GM10248 (cell line): ENCODE measurements at regions not wholly inside any gene's neighbourhood (a gene's known extent, or its start where the extent isn't known, plus 50 kb on each side); places are given as distances from the start of the nearest gene placed in this dataset.

Experiments
- CTCF ChIA-PET: fragments of 300-600 bp; sonication (Branson Sonifier 250); formaldehyde crosslinking; extraction: SDS; loops from one replicate; lab custom pipeline; 2021; ENCODE audit warnings: antibody characterized with exemption; lab: Yijun Ruan, JAX
- POLR2A ChIA-PET: fragments of 350-650 bp; sonication (Branson Sonifier 250); formaldehyde crosslinking; extraction: SDS; loops from one replicate; lab custom pipeline; 2020; ENCODE audit warnings: antibody characterized with exemption; lab: Yijun Ruan, JAX
- DNase-seq: peaks from one replicate; pipeline ENCODE4 v3.0.0; 2012; ENCODE audit errors: extremely low spot score
- CTCF ChIP-seq: IDR thresholded peaks from 2 replicates; pipeline ENCODE4 v1.5.1; 2012; ENCODE audit warnings: mild to moderate bottlenecking, low read depth; ENCODE audit errors: extremely low read depth, missing control alignments, control extremely low read depth

GRCh38 chr6:30832864-30833263, 51.5 kb upstream of the DDR1 start:
- no peak for DNase-seq
- TF ChIP-seq CTCF: no peak
- CTCF ChIA-PET: interaction anchor here (0.9 to 21.1 kb wide), 4 partner anchors 11 to 254 kb away, joined by 3 to 252 read pairs (median 33); no protein-coding TSS in a partner anchor
- POLR2A ChIA-PET: no interaction called here

GRCh38 chr6:30830438-30830837, 53.9 kb upstream of the DDR1 start:
- ChIA-PET CTCF (interaction anchor here (1.0 to 21.1 kb wide), 12 partner anchors 5 to 257 kb away, joined by 3 to 252 read pairs (median 17); partner anchors contain the start of gene VARS2), POLR2A (no interaction called here)
- no peak for TF ChIP-seq CTCF
- DNase-seq: no peak

GRCh38 chr6:30829639-30830255, 54.6 kb upstream of the DDR1 start:
- TF ChIP-seq CTCF: no peak
- ChIA-PET POLR2A (interaction anchor here (0.6 kb wide), 1 partner anchor 723 kb away, joined by 7 read pairs; no protein-coding TSS in a partner anchor), CTCF (interaction anchor here (0.9 to 21.1 kb wide), 23 partner anchors 6 to 299 kb away, joined by 3 to 252 read pairs (median 6); partner anchors contain the start of genes DDR1 and VARS2)
- no peak for DNase-seq

GRCh38 chr6:30829033-30829432, 55.3 kb upstream of the DDR1 start:
- ChIA-PET POLR2A (interaction anchor here (0.6 kb wide), 2 partner anchors 304 to 724 kb away, joined by 3 to 7 read pairs; no protein-coding TSS in a partner anchor), CTCF (interaction anchor here (0.7 to 21.1 kb wide), 34 partner anchors 7 to 300 kb away, joined by 3 to 252 read pairs (median 5); partner anchors contain the start of genes DDR1, GTF2H4, IER3 and VARS2)
- no peak for TF ChIP-seq CTCF
- DNase-seq: no peak

- CTCF ChIA-PET: interaction anchor here (0.7 to 21.1 kb wide), 44 partner anchors 7 to 295 kb away, joined by 3 to 252 read pairs (median 4); partner anchors contain the start of genes DDR1, FLOT1, GTF2H4 and IER3
- peak; percentile 89 for TF ChIP-seq CTCF
- POLR2A ChIA-PET: no interaction called here
- DNase-seq: peak; percentile 76
Observed at GRCh38 chr6:30828027-30828962, 56.0 kb upstream of the DDR1 start.

- CTCF ChIA-PET: interaction anchor here (0.9 to 21.1 kb wide), 18 partner anchors 6 to 282 kb away, joined by 3 to 252 read pairs (median 6); partner anchors contain the start of genes DDR1, FLOT1 and VARS2
- TF ChIP-seq CTCF: no peak
- DNase-seq: no peak
- POLR2A ChIA-PET: interaction anchor here (0.6 kb wide), 1 partner anchor 57 kb away, joined by 4 read pairs; no protein-coding TSS in a partner anchor
Observed at GRCh38 chr6:30826961-30827342, 57.4 kb upstream of the DDR1 start.
